ENCODE measurements at regions not wholly inside any gene's neighbourhood (a gene's known extent, or its start where the extent isn't known, plus 50 kb on each side); places are given as distances from the start of the nearest gene placed in this dataset.

DNA sequence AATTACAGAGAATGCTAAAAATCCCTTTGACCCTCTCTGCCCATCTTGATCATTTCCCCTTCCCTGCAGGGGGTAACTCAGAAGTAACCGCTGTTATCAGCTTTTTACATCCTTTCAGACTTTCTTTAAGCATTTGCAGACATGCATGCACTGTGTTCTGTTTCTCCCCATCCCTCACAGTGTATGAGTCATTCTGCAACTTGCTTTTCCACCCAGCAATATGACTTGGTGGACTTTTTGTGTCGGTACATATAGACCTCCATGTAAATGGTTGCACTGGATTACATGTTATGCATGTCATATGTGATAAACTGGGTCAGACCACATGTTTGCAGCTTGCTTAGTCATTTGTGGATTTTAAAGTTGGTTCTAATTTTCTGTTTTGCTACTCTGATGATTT lies 87.7 kb upstream of the NECTIN1 start:
- TF ChIP-seq RAD21 (IDR thresholded peaks at IDR 0.05) (no peak), RXRA (IDR thresholded peaks at IDR 0.05) (no peak), YY1 (IDR thresholded peaks at IDR 0.05) (no peak), SP1 (IDR thresholded peaks at IDR 0.05) (no peak)
- TF ChIP-seq, protein P1, sequence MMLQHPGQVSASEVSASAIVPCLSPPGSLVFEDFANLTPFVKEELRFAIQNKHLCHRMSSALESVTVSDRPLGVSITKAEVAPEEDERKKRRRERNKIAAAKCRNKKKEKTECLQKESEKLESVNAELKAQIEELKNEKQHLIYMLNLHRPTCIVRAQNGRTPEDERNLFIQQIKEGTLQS (IDR thresholded peaks at IDR 0.05): no peak
- TF ChIP-seq, protein P2, sequence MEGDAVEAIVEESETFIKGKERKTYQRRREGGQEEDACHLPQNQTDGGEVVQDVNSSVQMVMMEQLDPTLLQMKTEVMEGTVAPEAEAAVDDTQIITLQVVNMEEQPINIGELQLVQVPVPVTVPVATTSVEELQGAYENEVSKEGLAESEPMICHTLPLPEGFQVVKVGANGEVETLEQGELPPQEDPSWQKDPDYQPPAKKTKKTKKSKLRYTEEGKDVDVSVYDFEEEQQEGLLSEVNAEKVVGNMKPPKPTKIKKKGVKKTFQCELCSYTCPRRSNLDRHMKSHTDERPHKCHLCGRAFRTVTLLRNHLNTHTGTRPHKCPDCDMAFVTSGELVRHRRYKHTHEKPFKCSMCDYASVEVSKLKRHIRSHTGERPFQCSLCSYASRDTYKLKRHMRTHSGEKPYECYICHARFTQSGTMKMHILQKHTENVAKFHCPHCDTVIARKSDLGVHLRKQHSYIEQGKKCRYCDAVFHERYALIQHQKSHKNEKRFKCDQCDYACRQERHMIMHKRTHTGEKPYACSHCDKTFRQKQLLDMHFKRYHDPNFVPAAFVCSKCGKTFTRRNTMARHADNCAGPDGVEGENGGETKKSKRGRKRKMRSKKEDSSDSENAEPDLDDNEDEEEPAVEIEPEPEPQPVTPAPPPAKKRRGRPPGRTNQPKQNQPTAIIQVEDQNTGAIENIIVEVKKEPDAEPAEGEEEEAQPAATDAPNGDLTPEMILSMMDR (IDR thresholded peaks at IDR 0.05; ENCODE audit: low read depth, low read length, missing input control): no peak
- TF ChIP-seq, protein P3, sequence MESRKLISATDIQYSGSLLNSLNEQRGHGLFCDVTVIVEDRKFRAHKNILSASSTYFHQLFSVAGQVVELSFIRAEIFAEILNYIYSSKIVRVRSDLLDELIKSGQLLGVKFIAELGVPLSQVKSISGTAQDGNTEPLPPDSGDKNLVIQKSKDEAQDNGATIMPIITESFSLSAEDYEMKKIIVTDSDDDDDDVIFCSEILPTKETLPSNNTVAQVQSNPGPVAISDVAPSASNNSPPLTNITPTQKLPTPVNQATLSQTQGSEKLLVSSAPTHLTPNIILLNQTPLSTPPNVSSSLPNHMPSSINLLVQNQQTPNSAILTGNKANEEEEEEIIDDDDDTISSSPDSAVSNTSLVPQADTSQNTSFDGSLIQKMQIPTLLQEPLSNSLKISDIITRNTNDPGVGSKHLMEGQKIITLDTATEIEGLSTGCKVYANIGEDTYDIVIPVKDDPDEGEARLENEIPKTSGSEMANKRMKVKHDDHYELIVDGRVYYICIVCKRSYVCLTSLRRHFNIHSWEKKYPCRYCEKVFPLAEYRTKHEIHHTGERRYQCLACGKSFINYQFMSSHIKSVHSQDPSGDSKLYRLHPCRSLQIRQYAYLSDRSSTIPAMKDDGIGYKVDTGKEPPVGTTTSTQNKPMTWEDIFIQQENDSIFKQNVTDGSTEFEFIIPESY (IDR thresholded peaks at IDR 0.05): no peak
- H3K27me3 ChIP-seq (ENCODE audit: control insufficient read depth in 4 of 4, insufficient read depth in 4 of 4, low read length in 3 of 4): peaks cover 0 to 2% (median 1%) of the 10 kb centered on the region in 4 donors
- peaks cover 0 to 3% (median under 1%) of the 10 kb centered on the region in 4 donors for H3K9me3 ChIP-seq (ENCODE audit: control insufficient read depth in 4 of 4, low read length in 3 of 4)
- 70% methylated on average over 2 of the region's 2 CpGs for WGBS
- no peak overlapping the region for H3K4me3 ChIP-seq (ENCODE audit: low read depth in 1 of 3, low read length in 3 of 3)
- H3K36me3 ChIP-seq (ENCODE audit: control insufficient read depth in 4 of 4, insufficient read depth in 3 of 4, low read depth in 1 of 4, low read length in 3 of 4): no peaks in the 10 kb centered on the region
- no peak for DNase-seq (ENCODE audit: low spot score)
- no peak overlapping the region for H3K27ac ChIP-seq (ENCODE audit: low read depth in 1 of 2, low read length in 2 of 2)
- H3K9ac ChIP-seq (ENCODE audit: low read depth in 1 of 2, low read length in 2 of 2): no peak overlapping the region
- no peaks in the 10 kb centered on the region for H3K4me1 ChIP-seq (ENCODE audit: control insufficient read depth in 4 of 4, insufficient read depth in 4 of 4, low read length in 3 of 4)

DNA sequence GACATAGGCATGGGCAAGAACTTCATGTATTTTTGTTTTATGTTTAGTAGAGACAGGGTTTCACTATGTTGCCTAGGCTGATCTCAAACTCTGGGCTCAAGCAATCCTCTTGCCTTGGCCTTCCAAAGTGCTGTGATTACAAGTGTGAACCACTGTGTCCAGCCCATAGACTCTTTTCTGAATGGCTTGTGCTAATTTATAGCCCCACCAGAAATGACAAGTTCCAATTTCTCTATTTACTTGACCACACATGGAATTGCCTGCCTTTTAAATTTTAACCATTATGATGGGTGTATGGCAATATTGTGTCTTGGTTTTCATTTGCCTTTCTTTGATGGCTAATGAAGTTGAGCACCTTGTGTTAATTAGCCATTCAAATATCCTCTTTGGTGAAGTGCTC lies 85.8 kb upstream of the NECTIN1 start:
- DNase-seq (ENCODE audit: low spot score): no peak
- Histone ChIP-seq H3K9me3 (ENCODE audit: control insufficient read depth in 4 of 4, low read length in 3 of 4) (peaks cover 0 to 3% (median under 1%) of the 10 kb centered on the region in 4 donors), H3K36me3 (ENCODE audit: control insufficient read depth in 4 of 4, insufficient read depth in 3 of 4, low read depth in 1 of 4, low read length in 3 of 4) (no peaks in the 10 kb centered on the region), H3K4me3 (ENCODE audit: low read depth in 1 of 3, low read length in 3 of 3) (no peak overlapping the region), H3K9ac (ENCODE audit: low read depth in 1 of 2, low read length in 2 of 2) (no peak overlapping the region), H3K27me3 (ENCODE audit: control insufficient read depth in 4 of 4, insufficient read depth in 4 of 4, low read length in 3 of 4) (peaks cover 0 to 2% (median 0%) of the 10 kb centered on the region in 4 donors), H3K27ac (ENCODE audit: low read depth in 1 of 2, low read length in 2 of 2) (no peak overlapping the region), H3K4me1 (ENCODE audit: control insufficient read depth in 4 of 4, insufficient read depth in 4 of 4, low read length in 3 of 4) (no peaks in the 10 kb centered on the region)
- TF ChIP-seq RAD21 (IDR thresholded peaks at IDR 0.05) (no peak), HNF4G (IDR thresholded peaks at IDR 0.05) (no peak), TAF1 (conservative IDR thresholded peaks at IDR 0.05) (no peak), YY1 (IDR thresholded peaks at IDR 0.05) (no peak), SP1 (IDR thresholded peaks at IDR 0.05) (no peak)
- TF ChIP-seq, protein P2 (IDR thresholded peaks at IDR 0.05; ENCODE audit: low read depth, low read length, missing input control): no peak
- TF ChIP-seq, protein P4, sequence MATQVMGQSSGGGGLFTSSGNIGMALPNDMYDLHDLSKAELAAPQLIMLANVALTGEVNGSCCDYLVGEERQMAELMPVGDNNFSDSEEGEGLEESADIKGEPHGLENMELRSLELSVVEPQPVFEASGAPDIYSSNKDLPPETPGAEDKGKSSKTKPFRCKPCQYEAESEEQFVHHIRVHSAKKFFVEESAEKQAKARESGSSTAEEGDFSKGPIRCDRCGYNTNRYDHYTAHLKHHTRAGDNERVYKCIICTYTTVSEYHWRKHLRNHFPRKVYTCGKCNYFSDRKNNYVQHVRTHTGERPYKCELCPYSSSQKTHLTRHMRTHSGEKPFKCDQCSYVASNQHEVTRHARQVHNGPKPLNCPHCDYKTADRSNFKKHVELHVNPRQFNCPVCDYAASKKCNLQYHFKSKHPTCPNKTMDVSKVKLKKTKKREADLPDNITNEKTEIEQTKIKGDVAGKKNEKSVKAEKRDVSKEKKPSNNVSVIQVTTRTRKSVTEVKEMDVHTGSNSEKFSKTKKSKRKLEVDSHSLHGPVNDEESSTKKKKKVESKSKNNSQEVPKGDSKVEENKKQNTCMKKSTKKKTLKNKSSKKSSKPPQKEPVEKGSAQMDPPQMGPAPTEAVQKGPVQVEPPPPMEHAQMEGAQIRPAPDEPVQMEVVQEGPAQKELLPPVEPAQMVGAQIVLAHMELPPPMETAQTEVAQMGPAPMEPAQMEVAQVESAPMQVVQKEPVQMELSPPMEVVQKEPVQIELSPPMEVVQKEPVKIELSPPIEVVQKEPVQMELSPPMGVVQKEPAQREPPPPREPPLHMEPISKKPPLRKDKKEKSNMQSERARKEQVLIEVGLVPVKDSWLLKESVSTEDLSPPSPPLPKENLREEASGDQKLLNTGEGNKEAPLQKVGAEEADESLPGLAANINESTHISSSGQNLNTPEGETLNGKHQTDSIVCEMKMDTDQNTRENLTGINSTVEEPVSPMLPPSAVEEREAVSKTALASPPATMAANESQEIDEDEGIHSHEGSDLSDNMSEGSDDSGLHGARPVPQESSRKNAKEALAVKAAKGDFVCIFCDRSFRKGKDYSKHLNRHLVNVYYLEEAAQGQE (IDR thresholded peaks at IDR 0.05): no peak
- TF ChIP-seq, protein P5, sequence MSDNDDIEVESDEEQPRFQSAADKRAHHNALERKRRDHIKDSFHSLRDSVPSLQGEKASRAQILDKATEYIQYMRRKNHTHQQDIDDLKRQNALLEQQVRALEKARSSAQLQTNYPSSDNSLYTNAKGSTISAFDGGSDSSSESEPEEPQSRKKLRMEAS (IDR thresholded peaks at IDR 0.05): no peak
- TF ChIP-seq, protein P3 (IDR thresholded peaks at IDR 0.05): no peak

Measured in liver (tissue), 8 donors.